ENCODE measurements at regions not wholly inside any gene's neighbourhood (a gene's known extent, or its start where the extent isn't known, plus 50 kb on each side); places are given as distances from the start of the nearest gene placed in this dataset.
"Not testable (repeated sequence)": the region's sequence is repeated elsewhere in the genome, so short reads cannot be mapped to it uniquely, and the experiment has no call there.

- no peak for DNase-seq (ENCODE audit: low read depth)
These were observed 72.5 kb downstream of the RRAGC start for GRCh38 chr1:38787041-38787440.

- no peak for DNase-seq (ENCODE audit: low read depth)
These were observed 73.5 kb downstream of the RRAGC start for GRCh38 chr1:38786040-38786436.

GRCh38 chr1:38785285-38786039 is 74.1 kb downstream of the RRAGC start:
- DNase-seq (ENCODE audit: low read depth) = no peak

GRCh38 chr1:38784452-38785284 is 74.9 kb downstream of the RRAGC start:
- no peak for DNase-seq (ENCODE audit: low read depth)

GRCh38 chr1:38783640-38784229 is 75.8 kb downstream of the RRAGC start:
- DNase-seq (ENCODE audit: low read depth) = no peak

GRCh38 chr1:38781872-38782617 is 77.5 kb downstream of the RRAGC start:
- no peak for DNase-seq (ENCODE audit: low read depth)

GRCh38 chr1:38780133-38780532 is 79.4 kb downstream of the RRAGC start:
- no peak for DNase-seq (ENCODE audit: low read depth)

GRCh38 chr1:38779491-38779890 is 80.1 kb downstream of the RRAGC start:
- no peak for DNase-seq (ENCODE audit: low read depth)

- no peak for DNase-seq (ENCODE audit: low read depth)
These were observed 81.1 kb downstream of the RRAGC start for GRCh38 chr1:38778521-38778920.

GRCh38 chr1:38778051-38778450 is 81.5 kb downstream of the RRAGC start:
- no peak for DNase-seq (ENCODE audit: low read depth)

GRCh38 chr1:38777464-38777957 is 82.1 kb downstream of the RRAGC start:
- no peak for DNase-seq (ENCODE audit: low read depth)

- DNase-seq (ENCODE audit: low read depth) = no peak
These were observed 83.0 kb downstream of the RRAGC start for GRCh38 chr1:38776466-38777065.

GRCh38 chr1:38775175-38775845 is 84.3 kb downstream of the RRAGC start:
- DNase-seq (ENCODE audit: low read depth) = no peak

GRCh38 chr1:38773483-38773882 is 86.1 kb downstream of the RRAGC start:
- no peak for DNase-seq (ENCODE audit: low read depth)

- no peak for DNase-seq (ENCODE audit: low read depth)
These were observed 86.6 kb downstream of the RRAGC start for GRCh38 chr1:38772953-38773352.

GRCh38 chr1:38772026-38772425 is 87.5 kb downstream of the RRAGC start:
- DNase-seq (ENCODE audit: low read depth) = no peak

- not testable (repeated sequence) for DNase-seq (ENCODE audit: low read depth)
These were observed 88.9 kb downstream of the RRAGC start for GRCh38 chr1:38770516-38771173.

- DNase-seq (ENCODE audit: low read depth) = no peak
These were observed 93.4 kb downstream of the RRAGC start for GRCh38 chr1:38766125-38766524.

GRCh38 chr1:38763121-38763520 is 96.5 kb downstream of the RRAGC start:
- no peak for DNase-seq (ENCODE audit: low read depth)

- no peak for DNase-seq (ENCODE audit: low read depth)
These were observed 99.0 kb downstream of the RRAGC start for GRCh38 chr1:38760562-38760961.

- DNase-seq (ENCODE audit: low read depth) = no peak
These were observed 100.8 kb downstream of the RRAGC start for GRCh38 chr1:38758820-38759219.

All from EH (cell line).